ENCODE measurements at regions not wholly inside any gene's neighbourhood (a gene's known extent, or its start where the extent isn't known, plus 50 kb on each side); places are given as distances from the start of the nearest gene placed in this dataset.
"Not testable (repeated sequence)": the region's sequence is repeated elsewhere in the genome, so short reads cannot be mapped to it uniquely, and the experiment has no call there.

GRCh38 chr18:24624421-24624820, 164.0 kb downstream of the HRH4 start:
- DNase-seq, result not testable (repeated sequence)

DNA sequence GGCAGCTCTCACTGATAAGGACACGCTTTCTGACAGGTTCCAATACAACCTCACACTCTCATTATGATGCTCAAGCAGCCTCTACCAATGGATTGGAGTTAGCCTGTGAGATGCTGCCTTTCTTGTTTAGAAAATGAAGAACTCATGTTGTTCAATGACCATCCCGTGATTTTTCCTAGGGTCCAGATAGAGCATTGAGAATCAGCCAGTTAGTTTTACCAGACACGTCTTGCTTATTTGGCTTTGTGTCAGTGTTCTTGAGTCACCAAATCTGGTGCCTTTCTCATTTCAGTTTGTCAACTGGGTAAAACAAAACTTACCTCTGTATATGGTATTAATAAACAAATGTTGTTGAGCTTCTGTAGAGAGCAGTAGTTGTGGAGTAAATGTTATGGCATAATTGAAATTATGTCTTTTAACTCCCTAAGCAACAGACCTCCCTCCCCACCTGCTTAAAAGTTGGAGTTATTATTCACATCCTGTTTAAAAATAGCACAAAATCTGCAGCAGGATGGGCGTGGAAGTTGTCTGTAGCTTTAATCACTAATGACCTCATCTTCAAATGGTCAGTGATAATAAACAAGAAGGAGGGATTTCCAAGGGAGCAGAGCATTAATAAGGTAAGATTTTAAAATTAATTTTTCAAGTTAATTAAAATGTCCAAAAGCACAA, 167.3 kb downstream of the HRH4 start:
- no peak for DNase-seq

DNA sequence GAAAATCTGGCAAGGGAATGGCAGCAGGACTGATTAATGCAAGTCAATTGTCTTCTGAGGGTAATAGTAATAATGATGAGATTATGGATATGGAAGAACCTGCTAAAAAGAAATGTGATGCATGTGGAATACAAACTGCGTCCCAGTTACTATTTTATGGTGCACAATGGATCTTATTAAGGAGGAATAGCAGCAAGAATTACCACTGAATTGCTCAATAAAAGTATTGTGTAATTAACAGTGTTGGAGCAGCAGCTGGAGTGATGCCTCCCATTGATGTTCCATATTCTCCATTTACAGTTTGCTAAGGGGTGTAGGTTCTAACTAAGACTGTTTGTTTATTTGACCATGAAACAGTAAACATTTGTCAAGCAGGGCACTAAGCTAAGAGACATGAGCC, 167.9 kb downstream of the HRH4 start:
- no peak for DNase-seq

- peak; percentile 7 for DNase-seq
Observed at GRCh38 chr18:24629921-24630320, 169.5 kb downstream of the HRH4 start.

DNA sequence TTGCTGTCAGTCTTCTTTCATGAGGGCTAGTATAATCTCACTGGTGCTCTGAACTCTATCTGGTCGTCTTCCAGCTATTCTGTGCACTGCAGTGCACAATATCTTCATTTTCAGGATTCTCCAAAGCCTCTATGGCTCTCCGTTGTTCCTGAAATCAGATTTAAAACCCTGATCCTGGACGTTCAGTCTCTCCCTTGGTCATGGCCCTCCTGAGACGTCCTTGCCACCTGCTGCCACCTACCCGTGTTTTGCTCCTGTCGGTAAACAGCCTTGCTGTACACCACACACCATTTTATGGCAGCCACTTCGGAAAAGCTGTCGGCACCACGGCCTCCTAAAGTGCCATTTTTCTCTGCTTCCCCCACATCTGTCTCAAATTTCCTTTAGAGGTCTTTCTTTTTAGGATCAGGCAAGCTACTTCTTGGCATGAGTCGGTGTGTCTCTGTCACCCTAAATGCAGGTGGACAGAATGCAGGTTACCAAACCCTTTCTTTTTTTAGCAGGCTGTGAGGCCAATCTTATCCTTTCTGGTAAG, 170.0 kb downstream of the HRH4 start:
- no peak for DNase-seq

GRCh38 chr18:24631243-24632025, 171.0 kb downstream of the HRH4 start:
- no peak for DNase-seq

GRCh38 chr18:24632158-24632988, 171.9 kb downstream of the HRH4 start:
- no peak for DNase-seq

GRCh38 chr18:24633121-24633520, 172.7 kb downstream of the HRH4 start:
- no peak for DNase-seq

DNA sequence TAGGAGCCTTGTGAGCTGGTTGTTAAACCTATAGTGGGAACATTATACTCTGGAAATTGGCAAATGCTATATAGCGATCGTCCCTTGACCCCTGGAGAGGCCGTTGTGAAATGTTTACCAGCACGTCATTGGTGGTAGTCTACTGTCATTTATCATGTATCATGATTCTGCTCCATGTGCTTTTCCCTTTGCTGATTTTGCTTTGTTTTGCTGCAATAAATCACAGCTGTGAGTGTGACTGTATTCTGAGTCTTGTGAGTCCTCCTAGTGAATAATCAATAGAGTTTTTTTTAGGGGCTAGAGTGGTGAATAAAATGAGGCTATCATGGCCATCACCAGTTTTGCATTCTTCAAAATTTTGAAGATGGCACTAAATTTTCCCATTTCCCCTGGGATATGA, 189.1 kb downstream of the HRH4 start:
- DNase-seq, result no peak

GRCh38 chr18:24651434-24651833, 191.0 kb downstream of the HRH4 start:
- no peak for DNase-seq

DNA sequence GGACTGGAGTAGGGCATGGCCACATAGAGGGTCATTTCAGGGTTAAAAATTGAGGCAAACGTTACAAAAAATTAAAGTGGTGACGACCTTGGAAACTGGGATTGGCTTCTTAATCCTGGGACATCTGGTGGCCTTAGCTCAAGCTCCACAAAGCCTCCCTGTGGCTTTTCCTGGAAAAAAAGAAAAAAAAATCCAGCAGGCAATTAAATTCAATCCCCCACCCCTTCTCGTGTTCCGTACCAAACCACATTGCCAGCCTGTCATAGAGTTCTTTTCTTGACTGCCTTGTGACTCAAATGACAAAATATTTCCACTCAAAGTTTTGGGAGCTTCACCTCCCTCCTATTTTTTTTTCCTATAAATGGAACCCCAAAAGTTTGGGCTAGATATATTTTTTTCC, 195.6 kb downstream of the HRH4 start:
- DNase-seq, result peak; percentile 52

GRCh38 chr18:24656551-24657443, 196.4 kb downstream of the HRH4 start:
- DNase-seq, result peak; percentile 90

DNA sequence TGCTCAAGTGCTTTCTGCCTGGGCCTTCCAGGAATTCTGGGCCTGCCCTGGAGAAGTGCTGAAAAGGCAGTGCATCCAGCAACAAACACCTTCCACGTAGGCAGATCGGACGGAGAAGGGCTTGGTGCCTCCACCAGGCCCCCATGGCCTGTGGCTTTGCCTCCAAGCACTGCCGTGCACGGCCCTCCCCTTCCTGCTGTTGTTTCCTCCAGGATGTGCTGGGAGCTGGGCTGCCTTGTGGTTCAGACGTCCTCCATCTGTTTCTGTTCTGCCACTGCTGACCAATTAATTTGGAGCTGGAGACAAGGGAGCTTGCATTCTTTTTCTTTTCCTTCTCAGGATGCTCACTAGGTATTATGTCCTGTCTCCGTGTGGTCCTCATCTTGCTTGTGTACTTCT, 197.0 kb downstream of the HRH4 start:
- no peak for DNase-seq

DNA sequence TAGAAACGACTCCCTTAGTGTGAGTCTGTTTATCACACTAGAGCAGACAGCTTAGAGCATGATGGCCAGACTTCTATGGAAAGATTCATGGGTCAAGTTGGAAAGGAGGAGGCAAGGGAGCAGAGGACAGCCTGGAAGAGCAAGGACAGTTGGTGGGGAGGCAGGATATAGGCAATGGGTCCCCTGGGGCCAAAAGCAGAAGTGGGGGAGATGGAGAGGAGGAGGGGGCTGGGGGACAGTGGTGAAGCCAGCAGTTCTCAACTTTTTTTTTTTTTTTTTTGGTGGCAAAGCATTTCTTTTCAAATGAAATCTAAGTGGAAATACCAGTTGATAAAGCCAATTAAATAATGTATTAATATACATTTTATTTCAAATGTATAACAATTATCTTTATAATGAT, 197.9 kb downstream of the HRH4 start:
- DNase-seq, result no peak

GRCh38 chr18:24659827-24660720, 199.6 kb downstream of the HRH4 start:
- DNase-seq, result no peak

- no peak for DNase-seq
Observed at GRCh38 chr18:24660956-24661355, 200.5 kb downstream of the HRH4 start.

DNA sequence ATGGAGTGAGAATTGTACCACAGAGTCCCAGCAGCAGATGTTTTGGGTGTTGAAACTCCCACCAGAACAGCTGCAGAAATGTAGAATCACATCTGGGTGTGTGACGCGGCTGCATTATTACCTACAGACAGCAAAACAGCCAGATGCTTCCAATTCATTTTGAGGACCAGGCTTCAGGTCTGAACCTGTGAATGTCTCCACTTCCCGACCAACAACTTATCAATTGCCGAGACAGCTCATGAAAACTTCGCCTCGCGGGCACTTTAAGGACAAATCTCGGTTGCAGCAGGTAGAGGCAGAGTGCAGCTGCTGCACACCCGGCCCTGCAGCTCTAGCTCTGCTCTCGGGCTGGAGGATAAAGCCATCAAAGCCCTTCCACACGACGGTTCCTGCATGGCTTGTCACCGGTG, 202.0 kb downstream of the HRH4 start:
- no peak for DNase-seq

- no peak for DNase-seq
Observed at GRCh38 chr18:24663026-24663425, 202.6 kb downstream of the HRH4 start.

DNA sequence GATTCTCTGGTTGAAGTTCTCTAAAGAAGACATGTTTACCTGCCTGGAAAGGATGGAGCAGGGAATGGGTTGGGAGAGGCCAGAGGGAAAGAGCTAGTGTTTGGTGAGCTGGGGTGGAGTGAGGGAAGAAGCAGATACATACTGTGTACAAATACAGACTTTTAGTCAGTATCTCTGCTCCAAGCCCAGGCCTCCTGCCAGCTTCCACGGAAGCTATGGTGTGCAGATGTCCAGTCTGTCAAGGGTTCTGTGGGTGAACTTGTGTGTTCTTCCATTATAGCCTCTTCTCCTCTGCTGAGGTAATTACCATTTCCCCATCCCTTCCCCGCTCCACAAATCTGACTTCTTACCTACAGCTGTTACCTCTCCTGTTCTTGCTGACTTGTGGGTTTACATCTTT, 208.6 kb downstream of the HRH4 start:
- DNase-seq, result no peak

- no peak for DNase-seq
Observed at GRCh38 chr18:24669502-24669901, 209.1 kb downstream of the HRH4 start.

All from renal pelvis (tissue), 1 donor.